CD4-positive, alpha-beta T cell treated with Interleukin-1 beta for 1 hour (primary cell): ENCODE measurements at regions not wholly inside any gene's neighbourhood (a gene's known extent, or its start where the extent isn't known, plus 50 kb on each side); places are given as distances from the start of the nearest gene placed in this dataset.
"Not testable (repeated sequence)": the region's sequence is repeated elsewhere in the genome, so short reads cannot be mapped to it uniquely, and the experiment has no call there.

Experiments
- DNase-seq, 2 donors: peaks; one replicate each; pipeline ENCODE4 v3.0.0-alpha.2; 2020 to 2022

DNA sequence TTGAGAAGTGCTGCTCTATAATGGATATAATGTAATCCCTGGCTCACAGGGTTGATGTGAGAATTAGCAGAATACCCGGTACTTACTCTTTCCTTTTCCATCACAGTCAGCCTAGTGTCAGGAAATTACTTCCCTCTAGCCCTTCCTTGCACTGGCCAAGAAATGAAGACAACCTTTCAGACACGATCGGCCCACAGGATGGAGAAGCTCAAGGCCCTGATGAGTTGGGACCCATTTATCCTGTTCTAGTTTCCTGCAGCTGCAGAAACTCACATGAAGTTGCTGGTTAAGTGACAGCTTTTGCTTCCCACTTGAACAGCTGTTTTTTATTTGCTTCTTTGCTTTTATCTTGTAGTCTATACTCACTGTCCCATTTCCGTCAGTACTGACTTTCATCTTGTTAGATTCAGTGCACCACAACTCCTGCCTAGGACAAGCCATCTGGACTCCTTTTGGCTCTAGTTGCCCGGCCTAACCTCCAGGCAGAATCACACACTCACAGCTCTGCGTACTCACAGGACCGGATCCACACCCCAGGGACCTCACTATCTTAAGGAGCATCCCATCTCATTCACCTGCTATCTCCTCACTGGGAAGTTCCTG, 325.1 kb upstream of the CHRNA7 start:
- DNase-seq = not testable (repeated sequence)

GRCh38 chr15:31707944-31708702, 322.2 kb upstream of the CHRNA7 start:
- not testable (repeated sequence) for DNase-seq

DNA sequence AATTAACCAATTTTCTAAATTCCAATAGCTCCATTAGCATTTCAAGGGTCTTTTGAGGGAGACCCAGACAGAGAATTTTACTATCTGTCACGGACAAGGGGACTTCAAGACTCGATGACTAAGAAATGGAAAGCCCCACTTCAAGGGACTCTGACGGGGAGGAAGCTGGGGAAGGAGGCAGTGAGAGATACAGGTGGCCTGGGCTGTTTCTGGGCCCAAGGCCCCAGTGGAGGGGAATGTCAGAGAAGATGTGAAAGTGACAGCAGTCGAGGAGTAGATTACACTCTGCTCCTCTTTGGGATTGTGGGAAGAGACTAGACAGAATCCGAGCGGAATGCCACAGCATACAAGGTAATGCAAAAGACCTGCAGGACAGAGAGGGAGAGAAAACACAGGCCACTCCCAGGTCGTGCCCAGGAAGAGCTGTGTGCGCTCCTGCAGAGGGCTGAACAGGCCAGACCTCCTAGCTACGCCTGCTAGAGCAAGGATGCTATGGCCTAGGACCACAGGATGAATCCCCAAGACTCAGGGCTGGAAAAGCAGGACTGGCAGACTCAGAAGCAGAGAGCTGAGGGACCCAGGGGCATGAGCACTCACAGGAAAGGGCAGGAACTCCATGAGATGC, 321.5 kb upstream of the CHRNA7 start:
- not testable (repeated sequence) for DNase-seq

GRCh38 chr15:31709479-31709878, 320.8 kb upstream of the CHRNA7 start:
- DNase-seq = not testable (repeated sequence)

- DNase-seq = not testable (repeated sequence)
Observed at GRCh38 chr15:31710806-31711205, 319.5 kb upstream of the CHRNA7 start.

DNA sequence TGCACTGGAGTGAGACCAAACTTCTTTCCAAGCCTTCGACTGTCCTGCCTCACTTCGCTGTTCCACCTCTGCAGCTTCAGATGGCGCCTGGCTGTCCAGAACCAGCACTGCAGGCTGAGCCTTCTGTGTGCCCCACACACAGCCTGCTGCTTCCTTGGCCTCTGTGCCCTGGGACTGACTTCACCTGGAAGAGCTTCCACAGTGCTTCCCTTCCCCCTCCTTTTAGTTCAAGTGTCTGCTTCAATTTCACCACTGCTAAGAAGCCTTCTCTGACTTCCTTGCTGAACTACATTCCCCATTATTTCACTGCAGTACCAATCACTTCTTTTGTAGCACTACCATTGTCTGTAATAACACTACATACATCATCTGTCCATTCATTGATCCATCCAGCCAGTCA, 315.1 kb upstream of the CHRNA7 start:
- DNase-seq = not testable (repeated sequence)

DNA sequence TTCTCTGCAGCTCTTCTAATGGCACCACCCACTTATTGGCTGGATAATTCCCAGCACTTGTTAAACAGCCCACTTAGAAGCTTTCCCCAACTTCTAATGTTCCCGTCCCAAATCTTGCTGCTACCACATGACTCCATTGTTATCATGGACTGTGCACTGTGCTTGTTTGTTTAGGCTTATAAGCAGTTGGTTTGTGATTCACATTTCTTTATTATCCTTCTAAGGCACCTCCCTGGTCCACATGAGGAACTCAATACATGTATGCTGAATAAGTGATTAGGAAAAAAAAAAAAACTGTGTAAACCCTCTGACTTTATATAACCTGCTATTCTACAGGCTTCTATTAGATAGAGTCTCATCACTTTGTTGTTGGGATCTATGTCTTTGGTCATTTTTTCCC, 311.7 kb upstream of the CHRNA7 start:
- DNase-seq = not testable (repeated sequence)

DNA sequence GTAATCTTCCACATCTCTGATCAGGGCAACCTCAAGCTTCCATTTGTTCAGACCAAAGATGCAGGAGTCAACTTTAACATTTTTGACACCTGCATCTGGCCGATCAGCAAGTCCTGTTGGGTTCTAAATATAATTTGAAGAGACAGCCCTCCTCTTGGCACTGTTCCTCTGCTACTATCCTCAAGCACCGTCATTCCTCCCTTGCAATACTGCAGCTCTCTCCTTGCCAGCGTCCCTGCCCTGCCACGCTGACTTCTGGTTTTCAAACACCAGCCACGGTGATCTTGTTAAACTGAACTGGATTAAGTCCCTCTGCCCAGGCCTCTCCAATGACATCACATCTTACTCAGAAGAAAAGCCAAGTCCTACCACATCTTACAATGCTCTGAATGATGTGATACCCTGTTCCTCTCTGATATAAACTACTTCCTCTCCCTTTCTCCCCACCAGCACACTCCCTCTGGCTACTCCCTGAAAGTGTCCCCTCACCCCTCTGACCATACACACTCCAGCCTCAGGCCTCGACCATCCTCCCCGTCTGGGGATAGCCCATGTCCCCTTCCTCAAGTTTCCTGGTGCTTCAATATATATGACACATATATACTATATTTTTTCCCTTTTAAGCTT, 310.8 kb upstream of the CHRNA7 start:
- DNase-seq = not testable (repeated sequence)

DNA sequence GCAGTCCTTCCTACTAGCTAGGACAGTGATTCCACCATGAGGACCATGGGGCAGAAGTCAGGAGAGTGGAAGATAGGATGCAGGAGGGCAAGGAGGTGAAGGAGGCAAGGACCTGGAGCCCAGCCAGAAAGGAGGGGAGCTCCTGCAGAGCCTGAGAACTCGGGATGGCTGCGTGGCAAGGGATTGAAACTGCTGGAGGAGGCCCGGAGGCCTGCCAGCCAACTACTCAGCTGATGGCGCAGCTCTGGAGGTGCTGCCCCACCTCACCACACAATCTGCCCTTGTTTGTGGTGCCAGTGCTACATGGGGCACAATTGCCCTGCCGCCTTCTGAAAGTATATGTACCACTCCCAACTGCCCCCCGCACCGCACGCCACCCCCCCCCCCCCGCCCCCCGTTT, 307.3 kb upstream of the CHRNA7 start:
- DNase-seq = not testable (repeated sequence)

GRCh38 chr15:31724903-31725302, 305.4 kb upstream of the CHRNA7 start:
- not testable (repeated sequence) for DNase-seq

- not testable (repeated sequence) for DNase-seq
Observed at GRCh38 chr15:31725619-31726018, 304.7 kb upstream of the CHRNA7 start.

DNA sequence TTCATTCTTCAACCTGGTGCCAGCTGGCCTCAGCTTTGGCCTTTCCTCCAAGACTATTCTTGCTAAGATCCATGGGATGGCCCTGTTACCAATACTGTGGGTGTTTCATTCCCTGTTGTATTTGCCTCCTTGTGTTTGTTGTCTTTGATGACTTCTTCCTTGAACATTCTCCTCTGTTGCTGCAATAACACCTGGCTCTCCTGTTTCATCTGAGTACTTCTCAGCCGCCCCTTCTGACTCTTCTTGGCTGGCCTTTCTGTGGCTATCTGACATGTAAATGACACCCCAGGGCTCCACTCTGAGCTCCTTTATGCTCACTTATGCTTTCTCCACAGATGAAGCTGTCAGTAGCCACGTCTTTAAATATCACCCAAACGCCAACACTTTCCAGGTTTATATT, 302.7 kb upstream of the CHRNA7 start:
- DNase-seq = no peak

DNA sequence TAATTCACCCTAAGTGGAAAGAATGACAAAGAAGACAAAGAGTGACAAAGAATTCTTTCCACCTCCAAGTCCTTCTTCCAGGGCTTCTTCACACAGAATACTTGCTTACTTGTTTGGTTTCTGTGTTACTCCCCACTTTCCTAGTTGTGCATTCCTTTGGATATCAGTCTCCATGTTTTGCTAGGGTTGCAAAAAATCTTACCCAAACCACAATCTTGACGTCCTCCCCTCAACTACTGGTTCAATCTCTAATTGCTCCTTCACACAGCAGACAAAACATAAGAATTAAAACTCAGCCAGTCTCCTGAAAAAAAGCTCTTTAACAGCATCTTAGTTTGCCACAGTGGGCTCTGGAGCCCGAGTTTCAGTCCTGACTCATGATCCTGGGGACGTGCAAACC, 297.6 kb upstream of the CHRNA7 start:
- no peak for DNase-seq

DNA sequence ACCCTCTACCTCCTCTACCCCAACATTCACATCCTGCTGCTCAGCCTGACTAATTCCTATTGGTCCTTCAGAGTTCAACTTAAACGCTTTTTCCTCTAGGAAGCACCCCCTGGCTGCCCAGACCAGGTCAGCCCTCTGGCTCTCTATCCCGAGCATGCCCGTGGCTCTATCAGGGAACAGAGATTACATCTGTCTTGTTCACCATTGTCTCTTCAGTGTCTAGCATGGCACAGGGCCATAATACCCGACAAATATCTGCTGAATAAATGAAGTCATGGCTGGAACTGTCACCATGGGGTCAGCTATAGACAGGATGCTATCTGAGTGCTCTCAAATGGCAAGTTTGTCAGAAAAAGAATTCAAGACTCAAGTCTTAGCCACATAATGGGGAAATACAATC, 296.9 kb upstream of the CHRNA7 start:
- DNase-seq = no peak

GRCh38 chr15:31740203-31740602, 290.1 kb upstream of the CHRNA7 start:
- DNase-seq = no peak

- no peak for DNase-seq
Observed at GRCh38 chr15:31745841-31746240, 284.5 kb upstream of the CHRNA7 start.

DNA sequence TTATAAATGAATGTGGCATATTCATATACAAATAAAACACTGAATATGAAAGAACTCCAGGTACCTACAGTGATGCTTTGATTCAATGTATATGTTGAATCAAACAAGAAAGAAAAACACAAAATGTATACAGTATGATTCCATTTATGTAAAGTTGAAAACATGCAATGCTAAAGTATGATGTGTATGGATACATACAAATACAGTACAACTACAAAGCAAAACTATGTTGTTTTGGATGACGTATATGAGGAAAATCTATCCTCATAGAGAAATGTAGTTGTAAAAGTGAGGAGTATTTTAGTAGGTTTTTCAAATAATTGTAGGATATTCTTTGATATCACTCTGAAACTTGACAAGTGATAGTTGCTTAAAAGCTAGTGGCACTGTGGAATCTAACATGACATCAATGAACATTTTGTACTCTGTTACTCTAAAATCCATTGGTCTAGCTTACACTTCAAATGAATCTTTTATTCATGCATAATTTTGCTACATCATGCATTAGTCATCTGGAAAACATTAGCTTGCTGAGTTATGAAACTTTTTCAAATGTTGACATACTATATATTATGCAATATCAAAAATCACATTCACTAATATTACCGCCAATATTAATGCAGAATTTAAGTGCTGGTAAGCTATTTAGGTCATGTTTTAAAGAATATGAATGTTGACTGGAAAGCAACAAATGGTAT, 278.1 kb upstream of the CHRNA7 start:
- no peak for DNase-seq

DNA sequence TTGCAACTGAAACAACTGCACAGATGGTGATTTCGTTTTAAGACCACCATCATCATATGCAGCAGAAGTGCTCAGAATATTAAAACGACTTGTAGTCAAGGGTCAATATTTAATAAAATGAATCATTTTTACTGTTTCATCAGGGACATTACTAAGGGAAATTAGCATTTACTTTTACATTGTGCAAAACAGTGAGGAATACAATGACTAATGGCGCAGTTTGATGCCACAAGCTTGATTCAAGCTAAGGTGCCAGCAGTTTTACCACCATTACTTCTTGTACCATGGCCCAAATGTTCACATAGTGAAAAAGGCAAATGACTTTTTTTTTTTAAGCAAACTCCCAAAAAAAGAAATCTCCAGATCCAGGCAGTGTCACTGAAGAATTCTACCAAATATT, 277.4 kb upstream of the CHRNA7 start:
- no peak for DNase-seq

DNA sequence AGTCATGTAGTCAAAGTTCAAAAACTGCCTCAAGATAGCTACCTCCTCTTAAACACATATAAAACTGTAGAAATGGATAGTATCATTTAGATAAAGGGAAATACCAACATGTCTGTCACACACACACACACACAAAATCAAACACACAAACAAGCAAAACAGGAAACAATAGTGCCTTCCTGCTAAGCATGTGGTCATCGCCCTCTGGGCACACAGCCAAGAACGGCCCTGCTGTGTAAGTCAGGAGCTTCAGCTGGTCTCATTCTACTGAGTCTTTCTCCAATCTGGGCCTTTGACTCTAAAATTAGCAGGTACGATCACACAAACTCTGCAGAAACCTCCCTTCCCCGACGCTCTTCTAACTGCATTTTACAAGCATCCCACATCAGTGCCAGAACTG, 272.2 kb upstream of the CHRNA7 start:
- no peak for DNase-seq

DNA sequence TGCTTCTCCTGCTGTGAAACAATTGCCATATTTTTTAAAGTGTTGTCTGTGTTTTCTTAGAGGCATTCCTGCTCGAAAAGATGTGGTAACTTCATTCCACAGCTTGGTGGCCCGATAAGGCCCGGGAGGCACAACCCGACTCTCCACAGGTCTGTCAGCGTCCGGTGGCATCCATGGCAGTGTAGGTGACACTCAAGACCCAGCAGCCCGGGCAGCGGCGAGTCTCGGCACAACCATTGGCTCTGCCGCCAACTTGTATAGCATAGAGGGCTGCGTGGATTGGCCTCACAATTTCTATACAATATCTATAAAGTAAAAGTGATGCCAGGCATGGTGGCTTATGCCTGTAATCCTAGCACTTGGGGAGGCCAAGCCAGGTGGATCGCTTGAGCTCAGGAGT, 262.3 kb upstream of the CHRNA7 start:
- DNase-seq = no peak

DNA sequence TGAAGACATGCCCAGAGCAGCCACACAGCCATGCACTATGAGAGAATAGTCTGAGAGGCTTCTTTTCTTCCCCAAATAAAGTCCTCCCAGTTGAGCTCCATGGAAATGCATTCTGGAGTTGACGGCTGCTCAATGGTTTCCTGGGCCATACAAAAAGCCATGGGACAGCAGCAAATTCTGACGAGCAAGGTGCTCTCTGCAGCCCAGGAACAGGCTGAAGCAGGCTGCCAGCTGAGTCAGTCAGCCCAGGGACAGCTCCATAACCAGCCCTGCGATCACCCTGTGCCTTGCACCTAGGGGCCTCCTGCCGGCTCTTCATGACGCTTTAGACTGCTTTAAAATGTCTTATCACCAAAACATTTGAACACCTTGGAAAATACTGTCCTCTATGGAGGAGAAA, 256.3 kb upstream of the CHRNA7 start:
- DNase-seq = no peak

DNA sequence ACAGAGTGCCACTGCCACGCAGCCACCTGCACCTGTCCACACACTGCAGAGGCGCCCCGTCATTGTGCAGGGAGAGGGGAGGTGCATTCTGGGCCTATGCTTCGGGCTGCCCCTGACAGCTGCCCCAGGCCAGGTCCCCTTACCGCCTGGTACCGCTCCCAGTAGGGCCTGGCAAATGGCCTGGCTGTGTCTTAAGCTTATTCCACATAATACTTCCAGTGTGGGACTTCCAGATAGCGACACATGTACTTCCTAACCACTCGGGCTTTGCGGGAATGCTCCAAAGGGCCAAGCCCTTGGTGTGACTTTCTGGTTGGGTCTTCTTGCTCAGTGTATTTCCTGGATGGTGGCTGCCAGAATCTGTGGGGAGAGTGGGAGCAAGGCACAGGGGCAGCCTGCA, 254.3 kb upstream of the CHRNA7 start:
- no peak for DNase-seq

GRCh38 chr15:31781261-31781660, 249.1 kb upstream of the CHRNA7 start:
- DNase-seq = no peak
